Lung (tissue), 11 donors: ENCODE measurements at regions not wholly inside any gene's neighbourhood (a gene's known extent, or its start where the extent isn't known, plus 50 kb on each side); places are given as distances from the start of the nearest gene placed in this dataset.

Source experiments
- ATAC-seq: fragments of 200-7000 bp; cut with Tn5 transposase; one replicate; pipeline ENCODE4 v1.9.1; 2020; ENCODE audit warnings: moderate number of reproducible peaks; ENCODE audit not compliant: insufficient read depth, low FRiP score
- DNase-seq, 3 donors: peaks; one replicate each; pipeline ENCODE4 v3.0.0-alpha.2; 2013 to 2017
- H3K27ac ChIP-seq, 2 donors: one replicate each; pipeline ENCODE4 v1.5.1; 2013; ENCODE audit warnings: mild to moderate bottlenecking in 2 of 2, moderate library complexity in 2 of 2, control low read depth in 1 of 2, inconsistent platforms in 1 of 2, low read depth in 1 of 2, low read length in 1 of 2
- H3K27me3 ChIP-seq, 3 donors: one replicate each; pipeline ENCODE4 v1.5.1; 2013; ENCODE audit warnings: low read length in 2 of 3; ENCODE audit not compliant: control insufficient read depth in 3 of 3, insufficient read depth in 3 of 3
- H3K36me3 ChIP-seq, 4 donors: one replicate each; pipeline ENCODE4 v1.5.1; 2013; ENCODE audit warnings: low read length in 4 of 4, mild to moderate bottlenecking in 1 of 4, moderate library complexity in 1 of 4; ENCODE audit not compliant: control insufficient read depth in 4 of 4, insufficient read depth in 4 of 4
- H3K4me1 ChIP-seq, 5 donors: one replicate each; pipeline ENCODE4 v1.5.1; 2013; ENCODE audit warnings: low read length in 5 of 5, mild to moderate bottlenecking in 2 of 5, moderate library complexity in 1 of 5; ENCODE audit not compliant: control insufficient read depth in 5 of 5, insufficient read depth in 5 of 5
- H3K4me3 ChIP-seq: one replicate; pipeline ENCODE4 v1.5.1; 2013; ENCODE audit warnings: mild to moderate bottlenecking, control low read depth, moderate library complexity
- H3K9ac ChIP-seq, 2 donors: one replicate each; pipeline ENCODE4 v1.5.1; 2013; ENCODE audit warnings: low read length in 2 of 2, control low read depth in 1 of 2; ENCODE audit not compliant: insufficient read depth in 1 of 2
- H3K9me3 ChIP-seq, 4 donors: one replicate each; pipeline ENCODE4 v1.5.1; 2013; ENCODE audit warnings: low read length in 3 of 4, mild to moderate bottlenecking in 1 of 4, moderate library complexity in 1 of 4; ENCODE audit not compliant: control insufficient read depth in 4 of 4, insufficient read depth in 3 of 4
- WGBS, 2 donors: extraction: QIAGEN DNeasy Blood & Tissue Kit; methylation state at CpG; one replicate each; pipeline ENCODE4 v1.1.7; 2013; 5-methylcytosine and 5-hydroxymethylcytosine counted together
- TF ChIP-seq, protein P1 (sequence below): IDR thresholded peaks from 2 replicates; pipeline ENCODE4 v1.5.1; 2012; ENCODE audit warnings: mild to moderate bottlenecking; ENCODE audit errors: control extremely low read depth, extremely low read depth
- donor health status: control.
- donor health status: control.
- donor health status: Bipolar disorder and iron deficiency.
- donor health status: healthy.
- donor health status: DM: yes; HTN: yes; CAD: no.

DNA sequence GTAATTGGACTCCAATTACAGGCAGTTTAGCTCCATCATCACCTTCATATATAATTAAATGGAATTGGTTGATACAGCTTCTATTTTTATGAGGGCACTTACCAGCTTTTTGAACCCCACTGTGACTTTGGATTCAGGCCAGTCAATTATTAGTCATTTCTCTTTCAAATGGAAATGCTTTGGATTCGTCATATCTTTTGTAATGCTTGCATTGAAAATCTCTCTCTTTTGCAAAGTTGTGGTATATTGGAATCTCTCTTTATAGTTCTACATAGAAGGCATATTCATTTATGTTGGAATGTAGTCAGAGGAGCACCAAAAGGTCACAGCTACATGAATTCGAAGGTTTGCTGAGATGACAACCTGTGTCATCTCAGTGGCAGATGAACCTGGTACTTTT, 1074.3 kb upstream of the SLC10A2 start:
- TF ChIP-seq, protein P1, sequence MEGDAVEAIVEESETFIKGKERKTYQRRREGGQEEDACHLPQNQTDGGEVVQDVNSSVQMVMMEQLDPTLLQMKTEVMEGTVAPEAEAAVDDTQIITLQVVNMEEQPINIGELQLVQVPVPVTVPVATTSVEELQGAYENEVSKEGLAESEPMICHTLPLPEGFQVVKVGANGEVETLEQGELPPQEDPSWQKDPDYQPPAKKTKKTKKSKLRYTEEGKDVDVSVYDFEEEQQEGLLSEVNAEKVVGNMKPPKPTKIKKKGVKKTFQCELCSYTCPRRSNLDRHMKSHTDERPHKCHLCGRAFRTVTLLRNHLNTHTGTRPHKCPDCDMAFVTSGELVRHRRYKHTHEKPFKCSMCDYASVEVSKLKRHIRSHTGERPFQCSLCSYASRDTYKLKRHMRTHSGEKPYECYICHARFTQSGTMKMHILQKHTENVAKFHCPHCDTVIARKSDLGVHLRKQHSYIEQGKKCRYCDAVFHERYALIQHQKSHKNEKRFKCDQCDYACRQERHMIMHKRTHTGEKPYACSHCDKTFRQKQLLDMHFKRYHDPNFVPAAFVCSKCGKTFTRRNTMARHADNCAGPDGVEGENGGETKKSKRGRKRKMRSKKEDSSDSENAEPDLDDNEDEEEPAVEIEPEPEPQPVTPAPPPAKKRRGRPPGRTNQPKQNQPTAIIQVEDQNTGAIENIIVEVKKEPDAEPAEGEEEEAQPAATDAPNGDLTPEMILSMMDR: no peak
- Histone ChIP-seq H3K4me1 (peaks cover 0 to 3% (median 0%) of the 10 kb centered on the region in 5 donors), H3K4me3 (no peak overlapping the region), H3K36me3 (no peaks in the 10 kb centered on the region), H3K27ac (no peak overlapping the region), H3K27me3 (no peaks in the 10 kb centered on the region), H3K9ac (no peak overlapping the region), H3K9me3 (no peaks in the 10 kb centered on the region)
- WGBS, 2 donors: 84 to 90% methylated on average over 2 of the region's 2 CpGs
- ATAC-seq (no peak), DNase-seq (no peak)

DNA sequence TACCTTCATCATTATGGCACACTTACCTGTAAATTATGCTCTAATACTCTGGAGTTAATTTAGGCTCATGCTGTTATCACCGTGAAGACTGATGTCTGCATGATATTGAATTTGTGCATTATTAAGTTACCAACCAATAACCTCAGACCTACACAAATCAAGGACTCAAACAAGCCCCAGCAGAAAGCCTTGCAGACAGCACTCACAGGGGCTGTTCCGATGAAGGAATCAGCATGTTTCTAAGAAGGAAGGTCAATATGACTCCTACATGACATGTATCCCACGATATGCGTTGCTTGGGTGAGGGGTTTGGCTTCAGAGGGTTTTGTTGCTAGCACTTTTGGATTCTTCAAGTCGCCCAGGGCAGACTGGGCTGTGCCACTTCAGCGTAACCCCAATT, 1071.2 kb upstream of the SLC10A2 start:
- H3K4me1 ChIP-seq: no peaks in the 10 kb centered on the region
- H3K27ac ChIP-seq: no peak overlapping the region
- WGBS, 2 donors: 90 to 91% methylated on average over 6 of the region's 6 CpGs
- H3K36me3 ChIP-seq: no peaks in the 10 kb centered on the region
- H3K27me3 ChIP-seq: no peaks in the 10 kb centered on the region
- H3K9me3 ChIP-seq: no peaks in the 10 kb centered on the region
- no peak overlapping the region for H3K9ac ChIP-seq
- TF ChIP-seq, protein P1: no peak
- DNase-seq: no peak
- no peak overlapping the region for H3K4me3 ChIP-seq
- no peak for ATAC-seq

DNA sequence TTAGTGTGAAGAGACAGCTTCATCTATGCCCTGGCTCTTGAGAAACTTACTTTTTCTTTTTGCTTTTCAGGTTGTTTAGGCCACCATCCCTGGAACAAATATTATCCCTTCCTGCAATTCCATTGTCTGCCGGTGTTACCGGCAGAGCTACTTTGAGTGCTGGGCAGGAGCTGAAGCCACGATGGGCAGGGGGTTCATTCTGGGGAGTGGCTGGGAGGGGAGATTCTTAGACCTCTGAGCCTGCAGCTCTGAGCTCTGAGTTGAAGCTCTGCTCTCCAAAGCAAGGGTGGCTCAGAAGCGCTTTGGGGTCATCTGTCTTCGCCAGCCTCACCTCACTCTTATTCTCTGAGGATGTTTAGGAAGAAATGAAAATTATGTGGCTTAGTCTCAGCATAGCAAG, 1066.6 kb upstream of the SLC10A2 start:
- ATAC-seq (no peak), DNase-seq (no peak)
- H3K9ac ChIP-seq: no peak overlapping the region
- H3K36me3 ChIP-seq: no peaks in the 10 kb centered on the region
- TF ChIP-seq, protein P1: no peak
- no peaks in the 10 kb centered on the region for H3K9me3 ChIP-seq
- 76 to 77% methylated on average over 5 of the region's 5 CpGs for WGBS, 2 donors
- H3K4me3 ChIP-seq: no peak overlapping the region
- H3K27me3 ChIP-seq: no peaks in the 10 kb centered on the region
- no peak overlapping the region for H3K27ac ChIP-seq
- H3K4me1 ChIP-seq: peaks cover 0 to 4% (median 0%) of the 10 kb centered on the region in 5 donors

DNA sequence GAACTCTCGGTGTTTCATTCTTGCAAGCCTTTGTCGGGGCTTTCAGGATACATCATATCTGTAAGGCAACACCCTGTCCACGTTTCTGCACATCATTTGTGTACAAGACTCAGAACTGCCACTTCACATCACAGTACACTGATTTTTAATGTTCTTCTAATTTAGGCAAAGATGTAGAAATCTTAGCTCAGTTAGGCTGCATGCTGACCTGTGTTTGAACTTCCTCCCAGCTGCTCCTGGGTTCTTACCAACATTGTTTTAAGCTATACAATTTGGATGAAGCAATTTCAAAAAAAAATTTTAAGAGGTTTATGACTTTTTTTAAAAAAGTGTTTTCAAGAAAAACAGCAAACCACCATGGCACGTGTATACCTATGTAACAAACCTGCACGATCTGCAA, 1047.9 kb upstream of the SLC10A2 start:
- Histone ChIP-seq H3K9ac (no peak overlapping the region), H3K27me3 (no peaks in the 10 kb centered on the region), H3K4me1 (peaks cover 0 to 10% (median 0%) of the 10 kb centered on the region in 5 donors), H3K4me3 (no peak overlapping the region), H3K9me3 (peaks cover 0 to 2% (median 0%) of the 10 kb centered on the region in 4 donors), H3K27ac (no peak overlapping the region), H3K36me3 (no peaks in the 10 kb centered on the region)
- TF ChIP-seq, protein P1: no peak
- WGBS, 2 donors: 50 to 53% methylated on average over 5 of the region's 5 CpGs
- ATAC-seq (no peak), DNase-seq (peak; percentile 62 to 91 (median 81))
